ENCODE measurements at regions not wholly inside any gene's neighbourhood (a gene's known extent, or its start where the extent isn't known, plus 50 kb on each side); places are given as distances from the start of the nearest gene placed in this dataset.

- ATAC-seq (no peak), FAIRE-seq (no peak), DNase-seq (ENCODE audit: low read depth, low spot score) (no peak)
- SMC1A ChIA-PET (ENCODE audit: uncharacterized antibody, unreplicated experiment), result no interaction called here
- no peaks in the 10 kb centered on the region; the same call in 2 of the 3 replicates for H3K9me3 ChIP-seq (replicated peaks; ENCODE audit: control insufficient read depth, insufficient read depth, low read length)
- H3K79me2 ChIP-seq (ENCODE audit: control insufficient read depth, insufficient read depth, low read length), result no peaks in the 10 kb centered on the region
- in situ Hi-C loops (cut with MboI) (no loop called here), intact Hi-C loops (cut with micrococcal nuclease; ENCODE audit: unreplicated experiment) (no loop called here)
- H2AFZ ChIP-seq (ENCODE audit: control insufficient read depth, low read depth, low read length), result no peak overlapping the region
- H3K4me2 ChIP-seq (ENCODE audit: control insufficient read depth, insufficient read depth), result no peak overlapping the region
- no peaks in the 10 kb centered on the region for H3K4me1 ChIP-seq (ENCODE audit: control insufficient read depth, insufficient read depth, low read length)
- H3K36me3 ChIP-seq (ENCODE audit: control insufficient read depth in 2 of 2, insufficient read depth in 2 of 2, low read length in 1 of 2), result no peaks in the 10 kb centered on the region
- RAD21 ChIA-PET (ENCODE audit: unreplicated experiment), result no interaction called here
- CTCF ChIA-PET, result interaction anchor here (4.9 kb wide), 1 partner anchor 8 kb away, joined by 36 read pairs; no protein-coding TSS in a partner anchor
- no peak overlapping the region for H3K9ac ChIP-seq (ENCODE audit: control insufficient read depth, insufficient read depth, low read length)
- no peaks in the 10 kb centered on the region for H3K27me3 ChIP-seq (replicated peaks in 1 of 2; ENCODE audit: control insufficient read depth in 2 of 2, insufficient read depth in 2 of 2, low read length in 1 of 2)
- no peak overlapping the region for H3K4me3 ChIP-seq
- POLR2A ChIA-PET, result no interaction called here
- TF ChIP-seq TAF1 (IDR thresholded peaks at IDR 0.05; ENCODE audit: borderline replicate concordance, low read depth, low read length) (no peak), NR2F1 (conservative IDR thresholded peaks at IDR 0.05) (no peak), POLR2AphosphoS5 (IDR thresholded peaks at IDR 0.05; ENCODE audit: low read length) (no peak), ZBED1 (IDR thresholded peaks at IDR 0.05; ENCODE audit: borderline replicate concordance) (no peak), IRF4 (IDR thresholded peaks at IDR 0.05; ENCODE audit: low read depth, low read length) (no peak), PAX8 (IDR thresholded peaks at IDR 0.05) (no peak), BCLAF1 (IDR thresholded peaks at IDR 0.05) (no peak), CBX3 (IDR thresholded peaks at IDR 0.05; ENCODE audit: borderline replicate concordance, low read depth) (no peak), E2F4 (IDR thresholded peaks at IDR 0.05; ENCODE audit: low read depth, low read length) (no peak), NR2C2 (IDR thresholded peaks at IDR 0.05; ENCODE audit: borderline replicate concordance, control insufficient read depth, insufficient read length, low read depth) (no peak), MAX (IDR thresholded peaks at IDR 0.05; ENCODE audit: low read depth, low read length) (no peak), PML (IDR thresholded peaks at IDR 0.05; ENCODE audit: low read length) (no peak), IKZF1 (conservative IDR thresholded peaks at IDR 0.05) (no peak), MXI1 (IDR thresholded peaks at IDR 0.05; ENCODE audit: low read depth, low read length) (no peak), STAT1 (conservative IDR thresholded peaks at IDR 0.05) (no peak), ZBTB4 (CRISPR knock-in tag; IDR thresholded peaks at IDR 0.05) (no peak), KDM1A (IDR thresholded peaks at IDR 0.05; ENCODE audit: borderline replicate concordance) (no peak), USF2 (IDR thresholded peaks at IDR 0.05; ENCODE audit: borderline replicate concordance, low read depth, low read length) (no peak)
- 52% methylated on average over 1 of the region's 1 CpG for WGBS (ENCODE audit: insufficient coverage, insufficient replicate concordance, low lambda C conversion rate, missing lambda C conversion rate)
- no peaks in the 10 kb centered on the region; the same call in 1 of the 2 replicates for H4K20me1 ChIP-seq (ENCODE audit: control insufficient read depth, insufficient read depth)
- H3K27ac ChIP-seq (ENCODE audit: control insufficient read depth, insufficient read depth), result no peak overlapping the region
- no TSS peak for BruUV-seq (replicated peaks)
Observed at GRCh38 chr16:82271636-82272035, 101.6 kb upstream of the MPHOSPH6 start.

All from GM12878 (cell line).